Stomach (tissue), 4 donors: ENCODE measurements at regions not wholly inside any gene's neighbourhood (a gene's known extent, or its start where the extent isn't known, plus 50 kb on each side); places are given as distances from the start of the nearest gene placed in this dataset.

Experiments used
- CTCF ChIP-seq, 7 experiments: fragments of 450-650 bp in 4 of 7; fragments of 200-600 bp in 3 of 7; sonication (generic) in 3 of 7; IDR thresholded peaks; one replicate each; pipeline ENCODE4 v1.5.1; 2016 to 2019; ENCODE audit warnings: antibody characterized with exemption in 7 of 7, control low read depth in 2 of 7, mild to moderate bottlenecking in 1 of 7
- EP300 ChIP-seq: sonication (generic); formaldehyde crosslinking; IDR thresholded peaks from one replicate; pipeline ENCODE4 v1.6.1; 2017; ENCODE audit warnings: antibody characterized with exemption
- POLR2A ChIP-seq, 4 donors: fragments of 450-650 bp; IDR thresholded peaks; one replicate each; pipeline ENCODE4 v1.6.1; 2016; ENCODE audit warnings: antibody characterized with exemption in 4 of 4, control low read depth in 2 of 4, mild to moderate bottlenecking in 1 of 4, moderate library complexity in 1 of 4
- POLR2AphosphoS5 ChIP-seq, 3 donors: sonication (generic); formaldehyde crosslinking; IDR thresholded peaks; one replicate each; pipeline ENCODE4 v1.6.1; 2016; ENCODE audit warnings: antibody characterized with exemption in 3 of 3

DNA sequence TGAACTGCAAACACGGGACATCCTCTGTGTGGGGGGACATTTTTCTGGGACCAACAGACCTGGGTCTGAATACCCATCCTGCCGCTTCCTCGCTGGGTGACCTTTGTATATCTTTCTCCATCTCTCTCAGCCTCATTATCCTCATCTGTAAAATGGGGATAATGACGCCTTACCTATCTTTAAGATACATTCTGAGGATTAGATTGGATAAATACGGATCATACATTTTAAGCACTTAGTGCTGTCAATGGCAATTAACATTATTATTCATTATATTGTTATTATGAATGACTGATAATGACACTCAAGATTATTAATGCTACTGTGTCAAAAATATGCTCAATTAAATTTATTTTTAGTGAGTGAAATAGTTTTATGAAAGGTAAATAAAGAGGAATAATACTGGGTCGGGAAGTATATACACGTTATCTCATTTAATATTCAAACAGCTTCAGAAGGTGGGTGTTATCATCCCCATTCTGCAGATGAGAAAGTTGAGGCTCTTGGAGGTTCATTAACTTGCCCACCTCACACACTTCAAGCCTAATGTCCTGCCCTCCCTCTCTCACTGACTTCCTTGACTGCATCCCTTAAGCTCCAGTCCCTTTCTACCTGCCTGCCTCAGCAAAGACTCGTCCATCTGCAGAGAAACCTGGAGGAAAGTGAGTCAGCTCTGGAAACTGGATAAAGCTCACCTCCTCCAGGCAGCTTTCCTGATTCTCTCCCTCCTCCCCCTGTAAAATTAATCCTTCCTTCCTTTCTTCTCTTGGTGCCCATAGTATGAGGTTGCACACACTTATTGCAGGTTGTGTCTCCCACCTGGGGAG, 120.7 kb upstream of the JUN start:
- TF ChIP-seq CTCF (IDR thresholded peaks at IDR 0.05) (no peak), EP300 (no peak), POLR2A (IDR thresholded peaks at IDR 0.05) (no peak), POLR2AphosphoS5 (IDR thresholded peaks at IDR 0.05) (no peak)
